ENCODE measurements at regions not wholly inside any gene's neighbourhood (a gene's known extent, or its start where the extent isn't known, plus 50 kb on each side); places are given as distances from the start of the nearest gene placed in this dataset.

DNA sequence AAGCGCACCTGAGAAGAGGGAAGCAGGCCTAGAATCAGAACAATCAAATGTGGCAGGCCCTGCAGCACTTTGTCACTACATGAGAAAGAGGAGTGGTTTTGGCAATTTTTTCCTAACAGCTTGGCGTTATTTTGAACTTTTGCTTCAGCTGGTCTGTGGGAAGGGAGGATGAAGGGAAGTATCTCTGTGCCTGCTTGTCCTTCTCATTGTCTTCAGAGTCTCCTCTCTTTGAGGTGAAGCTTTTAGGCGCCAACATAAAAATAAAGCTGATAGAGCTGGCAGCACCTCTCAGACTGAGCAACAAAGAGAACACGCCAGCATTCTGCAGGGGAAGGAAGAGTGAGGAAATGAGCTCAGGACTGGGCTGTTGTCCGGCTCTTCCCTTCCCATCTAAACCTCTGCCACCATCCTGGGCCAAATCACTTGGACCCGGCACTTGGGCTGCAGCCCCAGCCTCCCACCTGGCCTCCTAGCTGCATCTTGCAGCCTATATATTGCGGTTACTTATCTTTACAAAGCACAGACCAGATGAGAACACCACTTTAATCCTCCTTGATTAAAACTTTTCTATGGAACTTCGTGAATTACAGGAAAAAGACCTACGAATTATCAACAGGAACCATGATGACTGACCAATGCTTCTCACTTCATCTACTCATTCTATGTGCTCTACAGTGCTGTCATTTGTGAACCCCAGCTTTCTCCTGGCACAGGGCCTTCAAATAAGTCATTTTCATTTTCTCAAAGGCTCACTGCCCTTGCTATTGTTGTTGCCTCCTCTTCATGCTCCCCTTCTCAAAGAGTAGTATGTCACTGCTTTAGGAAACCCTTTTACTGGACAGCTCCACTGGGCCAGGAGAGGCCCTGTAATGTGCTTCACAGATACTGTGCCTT lies 476.4 kb upstream of the HS3ST1 start:
- TF ChIP-seq, protein P1, sequence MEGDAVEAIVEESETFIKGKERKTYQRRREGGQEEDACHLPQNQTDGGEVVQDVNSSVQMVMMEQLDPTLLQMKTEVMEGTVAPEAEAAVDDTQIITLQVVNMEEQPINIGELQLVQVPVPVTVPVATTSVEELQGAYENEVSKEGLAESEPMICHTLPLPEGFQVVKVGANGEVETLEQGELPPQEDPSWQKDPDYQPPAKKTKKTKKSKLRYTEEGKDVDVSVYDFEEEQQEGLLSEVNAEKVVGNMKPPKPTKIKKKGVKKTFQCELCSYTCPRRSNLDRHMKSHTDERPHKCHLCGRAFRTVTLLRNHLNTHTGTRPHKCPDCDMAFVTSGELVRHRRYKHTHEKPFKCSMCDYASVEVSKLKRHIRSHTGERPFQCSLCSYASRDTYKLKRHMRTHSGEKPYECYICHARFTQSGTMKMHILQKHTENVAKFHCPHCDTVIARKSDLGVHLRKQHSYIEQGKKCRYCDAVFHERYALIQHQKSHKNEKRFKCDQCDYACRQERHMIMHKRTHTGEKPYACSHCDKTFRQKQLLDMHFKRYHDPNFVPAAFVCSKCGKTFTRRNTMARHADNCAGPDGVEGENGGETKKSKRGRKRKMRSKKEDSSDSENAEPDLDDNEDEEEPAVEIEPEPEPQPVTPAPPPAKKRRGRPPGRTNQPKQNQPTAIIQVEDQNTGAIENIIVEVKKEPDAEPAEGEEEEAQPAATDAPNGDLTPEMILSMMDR (IDR thresholded peaks at IDR 0.05; ENCODE audit: low read depth, low read length) = no peak

DNA sequence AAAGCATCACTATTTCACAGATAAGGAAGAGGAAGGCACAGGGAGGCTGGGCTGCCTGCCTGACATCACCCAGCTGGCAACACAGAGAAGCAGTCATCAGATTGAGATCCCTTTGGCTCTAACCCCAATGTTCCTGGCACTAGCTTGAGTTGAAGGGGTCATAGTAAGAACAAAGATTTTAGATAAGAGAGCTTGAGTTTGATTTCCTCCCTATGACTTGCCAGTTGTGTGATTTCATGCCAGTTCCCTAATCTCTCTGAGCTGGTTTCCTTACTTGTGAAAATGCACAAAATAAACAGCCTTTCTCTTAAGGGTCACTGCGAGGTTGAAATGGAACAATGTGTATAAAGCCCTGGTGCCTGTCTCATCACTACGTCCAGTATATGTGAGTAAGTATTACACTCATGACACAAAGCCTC lies 475.4 kb upstream of the HS3ST1 start:
- H3K4me3 ChIP-seq (ENCODE audit: low read depth, low read length) = no peak overlapping the region
- TF ChIP-seq, protein P1 (IDR thresholded peaks at IDR 0.05; ENCODE audit: low read depth, low read length) = no peak

More for the DNA sequence above, 476.4 kb upstream of the HS3ST1 start:
- H3K4me3 ChIP-seq (ENCODE audit: low read depth, low read length) = no peak overlapping the region

DNA sequence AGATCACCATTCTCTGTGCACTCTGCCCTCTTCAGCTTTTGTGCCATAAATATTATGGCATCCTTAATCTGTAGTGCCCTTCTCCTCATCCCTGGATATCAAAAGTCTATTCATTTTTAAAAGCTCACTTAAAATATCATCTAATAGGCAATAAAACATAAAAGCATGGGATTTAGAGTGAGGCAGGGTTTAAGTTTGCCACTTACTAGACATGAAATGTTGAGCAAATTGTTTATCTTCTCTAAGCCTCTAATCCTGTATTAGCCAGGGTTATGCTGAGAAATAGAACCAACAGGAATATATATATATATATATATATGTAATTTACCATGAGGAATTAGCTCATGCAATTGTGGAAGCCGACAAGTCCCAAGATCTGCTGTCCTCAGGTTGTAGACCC lies 472.4 kb upstream of the HS3ST1 start:
- TF ChIP-seq, protein P1 (IDR thresholded peaks at IDR 0.05; ENCODE audit: low read depth, low read length) = no peak

DNA sequence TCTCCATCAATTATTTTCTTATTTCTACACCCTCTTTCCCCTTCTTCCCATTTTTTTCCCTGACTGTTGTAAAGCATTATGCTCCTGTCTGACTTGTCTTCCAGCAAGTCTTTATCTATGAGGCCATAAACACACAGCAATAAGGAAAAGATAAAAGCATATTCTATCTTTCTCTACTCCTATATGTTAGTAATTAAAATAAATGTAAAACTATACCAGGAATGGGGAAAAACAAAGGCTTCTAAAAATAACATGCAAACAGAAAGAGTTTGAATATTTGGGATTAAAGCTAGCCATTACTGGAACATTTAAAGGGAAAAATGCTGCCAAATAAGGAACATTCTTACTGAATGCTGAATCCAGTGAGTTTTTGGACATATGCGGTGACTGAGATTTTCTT lies 471.7 kb upstream of the HS3ST1 start:
- TF ChIP-seq, protein P1 (IDR thresholded peaks at IDR 0.05; ENCODE audit: low read depth, low read length) = no peak

More for the DNA sequence above, 472.4 kb upstream of the HS3ST1 start:
- no peak overlapping the region for H3K4me3 ChIP-seq (ENCODE audit: low read depth, low read length)

DNA sequence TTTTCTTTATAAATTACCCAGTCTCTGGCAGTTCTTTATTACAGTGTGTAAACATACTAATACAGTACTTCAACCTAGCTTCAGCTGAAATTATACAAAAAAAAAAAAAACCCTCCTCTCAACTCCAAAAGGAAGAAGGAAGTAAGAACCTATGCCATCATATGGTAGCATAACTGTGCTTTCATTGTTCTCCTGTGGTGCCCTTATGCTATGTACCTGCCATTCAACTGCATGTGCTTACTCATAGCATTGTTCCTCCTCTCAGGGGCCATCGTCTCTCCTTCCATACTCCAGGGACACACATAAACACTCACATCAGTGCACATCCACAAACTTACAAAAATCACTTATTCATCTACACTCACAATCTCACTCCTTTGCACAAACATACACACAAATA lies 470.1 kb upstream of the HS3ST1 start:
- H3K4me3 ChIP-seq (ENCODE audit: low read depth, low read length) = no peak overlapping the region

More for the DNA sequence above, 471.7 kb upstream of the HS3ST1 start:
- H3K4me3 ChIP-seq (ENCODE audit: low read depth, low read length) = no peak overlapping the region

DNA sequence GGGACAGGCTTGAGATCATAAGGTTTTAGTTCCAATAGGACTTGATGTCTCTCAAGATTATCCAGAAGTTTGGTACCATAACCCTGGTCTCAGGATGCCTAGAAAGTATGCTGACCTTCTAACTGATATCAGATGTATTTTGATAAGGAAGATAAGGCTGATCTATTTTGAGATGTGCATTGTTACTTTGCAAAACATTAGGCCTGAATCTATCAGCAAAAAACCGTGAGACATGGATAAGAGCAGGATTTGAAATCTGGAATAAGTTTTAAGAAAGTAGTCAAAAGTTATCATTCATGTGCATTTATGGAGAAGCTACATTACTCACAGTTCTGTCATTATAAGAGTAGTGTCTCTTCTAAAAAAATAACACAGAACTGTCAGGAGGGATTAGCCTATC lies 467.1 kb upstream of the HS3ST1 start:
- H3K4me3 ChIP-seq (ENCODE audit: low read depth, low read length) = no peak overlapping the region
- TF ChIP-seq, protein P1 (IDR thresholded peaks at IDR 0.05; ENCODE audit: low read depth, low read length) = no peak

More for the DNA sequence above, 470.1 kb upstream of the HS3ST1 start:
- TF ChIP-seq, protein P1 (IDR thresholded peaks at IDR 0.05; ENCODE audit: low read depth, low read length) = no peak

DNA sequence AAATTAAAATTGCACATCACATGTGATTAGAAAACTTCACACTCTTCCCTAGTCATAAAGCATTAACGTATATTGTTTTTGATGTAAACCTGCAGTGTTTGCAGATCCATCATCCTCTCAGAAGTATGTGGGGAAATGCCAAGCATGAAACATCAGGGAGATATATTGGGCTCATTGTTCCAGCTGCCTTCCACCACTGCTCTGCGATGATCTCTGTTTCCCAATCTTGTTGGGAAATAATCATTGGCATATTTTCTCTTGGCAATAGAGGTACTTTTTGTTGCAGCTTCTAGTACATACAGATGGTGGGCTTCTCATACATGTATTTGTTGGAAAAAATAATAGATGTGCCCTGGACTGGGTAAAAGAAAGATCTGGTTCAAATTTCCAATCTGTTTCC lies 466.3 kb upstream of the HS3ST1 start:
- H3K4me3 ChIP-seq (ENCODE audit: low read depth, low read length) = no peak overlapping the region
- TF ChIP-seq, protein P1 (IDR thresholded peaks at IDR 0.05; ENCODE audit: low read depth, low read length) = no peak
